ENCODE measurements at regions not wholly inside any gene's neighbourhood (a gene's known extent, or its start where the extent isn't known, plus 50 kb on each side); places are given as distances from the start of the nearest gene placed in this dataset.

GRCh38 chr11:96655474-96655873, 265.7 kb downstream of the JRKL start:
- TF ChIP-seq YY1 (IDR thresholded peaks at IDR 0.05; ENCODE audit: low read depth) (no peak), SIN3A (IDR thresholded peaks at IDR 0.05; ENCODE audit: borderline replicate concordance, low read depth, low read length) (no peak), CTCF (IDR thresholded peaks at IDR 0.05) (no peak), USF2 (IDR thresholded peaks at IDR 0.05; ENCODE audit: borderline replicate concordance, low read depth, low read length) (no peak), RCOR1 (IDR thresholded peaks at IDR 0.05; ENCODE audit: low read length) (no peak), SMC3 (IDR thresholded peaks at IDR 0.05; ENCODE audit: low read depth, low read length) (no peak), RXRA (IDR thresholded peaks at IDR 0.05; ENCODE audit: borderline replicate concordance, low read depth) (no peak)

All from SK-N-SH (cell line).